ENCODE measurements at regions not wholly inside any gene's neighbourhood (a gene's known extent, or its start where the extent isn't known, plus 50 kb on each side); places are given as distances from the start of the nearest gene placed in this dataset.

GRCh38 chr17:74070998-74071679 lies 132.3 kb upstream of the RPL38 start:
- Mint-ChIP-seq H3K9me3 (peaks cover 0 to 6% of the 10 kb centered on the region in 2 donors), H3K4me3 (no peak overlapping the region), H3K27me3 (peaks cover 3% of the 10 kb centered on the region), H3K27ac (no peak overlapping the region), H3K4me1 (no peaks in the 10 kb centered on the region)
- ATAC-seq (no peak), DNase-seq (no peak)

- H3K4me3 Mint-ChIP-seq: no peak overlapping the region
- H3K27ac Mint-ChIP-seq: no peak overlapping the region
- H3K4me1 Mint-ChIP-seq: no peaks in the 10 kb centered on the region
- no peak for ATAC-seq
- no peaks in the 10 kb centered on the region for H3K27me3 Mint-ChIP-seq
- no peak for DNase-seq
- peaks cover 0 to 6% of the 10 kb centered on the region in 2 donors for H3K9me3 Mint-ChIP-seq
Measured at GRCh38 chr17:74072340-74072739, 131.1 kb upstream of the RPL38 start.

DNA sequence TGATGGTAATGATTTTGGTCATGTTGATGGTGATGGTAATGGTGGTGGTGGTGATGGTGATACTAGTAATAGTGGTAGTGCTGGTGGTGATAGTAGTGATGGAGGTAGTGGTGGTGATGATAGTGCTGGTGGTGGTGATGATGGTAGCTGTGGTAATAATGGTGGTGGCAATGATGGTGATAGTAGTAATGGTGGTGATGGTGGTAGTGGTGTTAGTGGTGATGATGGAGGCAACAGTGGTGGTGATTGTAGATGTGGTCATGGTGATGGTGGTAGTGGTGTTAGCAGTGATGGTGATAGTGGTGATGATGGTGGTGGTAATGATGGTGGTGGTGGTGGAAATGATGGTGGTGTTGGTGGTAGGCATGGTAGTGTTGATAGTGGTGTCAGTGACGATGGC lies 127.0 kb upstream of the RPL38 start:
- H3K27ac Mint-ChIP-seq: no peak overlapping the region
- H3K27me3 Mint-ChIP-seq: no peaks in the 10 kb centered on the region
- no peak overlapping the region for H3K4me3 Mint-ChIP-seq
- H3K9me3 Mint-ChIP-seq: peaks cover 0 to 6% of the 10 kb centered on the region in 2 donors
- H3K4me1 Mint-ChIP-seq: no peaks in the 10 kb centered on the region
- no peak for ATAC-seq
- DNase-seq: no peak

GRCh38 chr17:74077231-74077630 lies 126.2 kb upstream of the RPL38 start:
- Mint-ChIP-seq H3K9me3 (peaks cover 0 to 6% of the 10 kb centered on the region in 2 donors), H3K4me1 (no peaks in the 10 kb centered on the region), H3K27me3 (peaks cover 8% of the 10 kb centered on the region), H3K4me3 (no peak overlapping the region), H3K27ac (no peak overlapping the region)
- ATAC-seq: no peak
- no peak for DNase-seq

DNA sequence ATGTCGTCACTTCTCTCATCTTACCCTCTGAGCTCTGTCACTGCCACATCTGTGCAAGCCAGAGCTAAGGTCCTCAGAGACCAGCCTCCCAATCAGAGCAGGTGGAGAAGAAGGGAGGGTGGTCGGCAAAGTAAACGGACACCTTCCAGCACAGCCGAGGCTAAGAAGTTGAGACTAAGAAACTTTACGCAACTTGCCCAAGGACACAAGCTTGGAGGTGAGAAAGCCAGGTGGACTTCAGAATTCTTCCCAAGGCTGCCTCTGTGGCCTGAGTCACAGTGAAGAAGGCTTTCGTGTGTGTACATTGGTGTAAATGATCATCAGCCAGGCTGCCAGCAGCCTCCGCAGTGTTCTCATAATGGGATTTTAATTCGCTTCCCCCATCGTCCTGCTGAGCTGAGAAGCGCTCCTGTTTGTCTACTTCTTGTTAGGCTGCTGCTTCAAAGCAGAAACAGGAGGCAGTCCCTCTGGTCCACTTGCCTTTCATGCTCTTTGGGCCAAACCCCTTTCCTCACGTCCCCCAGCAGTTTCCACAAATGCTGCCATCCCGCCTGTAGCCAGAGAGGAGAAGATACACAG lies 125.0 kb upstream of the RPL38 start:
- Mint-ChIP-seq H3K9me3 (peaks cover 0 to 4% of the 10 kb centered on the region in 2 donors), H3K4me1 (no peaks in the 10 kb centered on the region), H3K27ac (no peak overlapping the region), H3K4me3 (no peak overlapping the region), H3K27me3 (peaks cover 19% of the 10 kb centered on the region)
- ATAC-seq (no peak), DNase-seq (no peak)

DNA sequence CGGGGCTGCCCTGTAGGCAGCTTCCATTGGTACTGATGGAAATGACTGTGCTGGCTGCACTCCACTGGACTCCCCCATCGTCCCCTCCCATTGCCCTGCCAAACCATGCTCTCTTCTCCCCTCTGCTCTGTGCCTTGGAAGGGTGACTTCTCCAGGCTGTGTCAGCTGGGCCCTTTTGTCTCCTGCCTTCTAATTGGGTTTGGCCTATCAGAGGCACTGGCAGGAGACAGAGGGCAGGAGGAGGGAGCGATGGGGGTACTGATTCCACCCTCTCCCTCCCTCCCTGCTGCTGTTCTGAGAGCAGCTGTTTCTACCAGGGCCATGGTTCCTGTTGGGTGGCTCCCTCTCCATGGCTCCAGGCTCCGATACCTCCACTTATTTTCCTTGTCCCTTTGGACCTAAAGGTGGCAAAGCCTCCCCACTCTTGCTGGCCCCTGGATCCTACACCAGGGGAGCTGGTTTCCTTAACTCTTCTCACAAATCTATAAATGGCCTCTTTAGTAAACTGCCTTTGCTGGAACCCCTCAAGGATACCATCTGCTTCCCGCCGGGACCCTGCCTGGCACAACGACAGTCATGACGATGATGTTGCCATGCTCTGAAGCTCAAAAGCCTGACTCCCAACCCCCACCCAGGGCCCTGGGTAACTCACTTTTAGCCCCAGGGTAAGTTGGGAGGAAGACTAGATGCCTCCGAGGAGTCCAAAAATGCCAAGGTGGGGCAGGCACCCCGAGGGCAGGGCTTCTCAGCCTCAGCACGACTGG lies 123.8 kb upstream of the RPL38 start:
- Mint-ChIP-seq H3K4me3 (no peak overlapping the region), H3K4me1 (no peaks in the 10 kb centered on the region), H3K27ac (no peak overlapping the region), H3K9me3 (peaks cover 1 to 2% of the 10 kb centered on the region in 2 donors), H3K27me3 (peaks cover 19% of the 10 kb centered on the region)
- DNase-seq: no peak
- no peak for ATAC-seq

DNA sequence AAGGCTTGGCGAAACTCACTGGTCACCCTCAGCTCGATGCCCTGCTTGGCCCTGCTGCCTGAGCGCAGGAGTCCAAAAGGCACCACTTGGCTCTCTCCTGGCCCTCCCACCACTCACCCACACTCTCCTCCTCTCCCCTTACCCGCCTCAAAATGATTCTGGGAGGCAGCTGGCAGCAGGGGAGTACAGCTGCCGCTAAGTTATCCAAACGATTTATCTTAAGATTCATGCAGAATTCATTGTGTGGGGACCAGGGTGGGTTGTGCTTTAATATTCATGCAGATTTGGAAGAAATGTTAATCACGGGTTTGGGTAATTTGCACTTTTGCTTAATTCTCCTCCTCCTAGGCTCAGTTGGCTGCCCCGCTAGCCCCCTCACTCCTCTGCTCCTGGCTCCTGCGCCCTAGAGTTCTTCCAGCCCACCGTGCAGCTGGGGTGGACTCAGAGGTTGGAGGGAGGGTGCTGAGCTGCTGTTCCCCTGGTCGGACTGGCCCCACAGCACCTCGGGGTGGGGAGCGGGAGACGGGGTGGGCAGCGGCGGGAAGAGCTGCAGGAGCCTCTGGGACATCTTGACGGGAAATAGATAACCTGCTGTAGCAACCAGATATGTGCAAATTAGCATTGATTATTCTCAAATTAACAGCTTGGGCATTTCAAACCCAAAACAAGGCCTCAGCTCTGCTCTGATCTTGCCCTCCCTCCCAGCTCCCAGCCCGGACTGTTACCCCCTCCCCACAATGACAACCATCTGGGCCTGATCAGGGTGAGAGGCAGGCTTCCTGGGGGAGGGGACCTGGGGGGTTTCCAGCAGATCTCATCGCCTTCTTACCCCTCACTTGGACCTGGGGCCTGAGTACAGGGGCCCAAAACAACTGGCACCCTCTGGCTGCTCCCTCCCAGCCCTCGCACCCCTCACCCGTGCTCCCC lies 122.6 kb upstream of the RPL38 start:
- no peaks in the 10 kb centered on the region for H3K4me1 Mint-ChIP-seq
- peaks cover 19% of the 10 kb centered on the region for H3K27me3 Mint-ChIP-seq
- no peak overlapping the region for H3K27ac Mint-ChIP-seq
- DNase-seq: no peak
- no peak overlapping the region for H3K4me3 Mint-ChIP-seq
- ATAC-seq: no peak
- H3K9me3 Mint-ChIP-seq: peaks cover 6 to 11% of the 10 kb centered on the region in 2 donors

GRCh38 chr17:74082886-74083285 lies 120.6 kb upstream of the RPL38 start:
- peaks cover 6 to 11% of the 10 kb centered on the region in 2 donors for H3K9me3 Mint-ChIP-seq
- ATAC-seq (no peak), DNase-seq (no peak)
- peaks cover 20% of the 10 kb centered on the region for H3K27me3 Mint-ChIP-seq
- no peak overlapping the region for H3K27ac Mint-ChIP-seq
- H3K4me1 Mint-ChIP-seq: no peaks in the 10 kb centered on the region
- H3K4me3 Mint-ChIP-seq: no peak overlapping the region

GRCh38 chr17:74083321-74083720 lies 120.2 kb upstream of the RPL38 start:
- Mint-ChIP-seq H3K4me1 (no peaks in the 10 kb centered on the region), H3K4me3 (no peak overlapping the region), H3K27me3 (peaks cover 24% of the 10 kb centered on the region), H3K9me3 (peaks cover 6 to 11% of the 10 kb centered on the region in 2 donors), H3K27ac (no peak overlapping the region)
- no peak for DNase-seq
- ATAC-seq: no peak

- Mint-ChIP-seq H3K27ac (no peak overlapping the region), H3K4me3 (no peak overlapping the region), H3K27me3 (peaks cover 32% of the 10 kb centered on the region), H3K9me3 (peaks cover 6 to 11% of the 10 kb centered on the region in 2 donors), H3K4me1 (no peaks in the 10 kb centered on the region)
- ATAC-seq (no peak), DNase-seq (no peak)
Measured at GRCh38 chr17:74085434-74085833, 118.0 kb upstream of the RPL38 start.

GRCh38 chr17:74087002-74087585 lies 116.4 kb upstream of the RPL38 start:
- Mint-ChIP-seq H3K27me3 (peaks cover 29% of the 10 kb centered on the region), H3K27ac (no peak overlapping the region), H3K4me1 (no peaks in the 10 kb centered on the region), H3K4me3 (no peak overlapping the region), H3K9me3 (peaks cover 6 to 11% of the 10 kb centered on the region in 2 donors)
- ATAC-seq (no peak), DNase-seq (no peak)

DNA sequence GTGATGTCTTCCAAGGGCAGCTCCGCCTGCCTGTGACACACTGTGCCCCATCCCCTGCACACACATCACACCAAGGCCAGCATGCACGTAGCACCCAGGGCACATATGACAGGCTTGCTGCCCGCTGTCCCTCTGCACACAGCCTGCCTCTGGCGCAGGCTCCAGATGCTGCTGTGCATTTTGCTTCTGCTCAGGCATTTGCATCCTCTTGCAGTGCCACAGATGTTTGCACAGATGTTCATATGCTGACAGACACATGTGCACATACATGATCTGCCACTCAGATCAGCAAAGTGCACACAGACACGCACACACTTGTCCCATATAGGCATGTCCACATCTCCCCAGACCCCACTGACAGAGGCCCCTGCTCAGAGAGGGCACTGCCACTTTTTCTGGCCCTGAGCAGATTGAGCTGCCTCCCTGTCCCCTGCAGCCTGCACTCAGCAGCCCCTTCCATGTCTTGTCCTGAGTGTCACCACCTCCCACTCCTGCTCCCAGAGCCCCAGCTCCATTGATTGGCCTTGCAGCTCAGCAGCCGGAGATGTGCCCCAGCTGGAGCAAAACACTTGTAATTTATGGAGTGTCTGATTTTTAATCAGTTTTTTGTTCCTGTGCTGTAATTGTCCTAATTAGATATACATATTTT lies 115.1 kb upstream of the RPL38 start:
- H3K27me3 Mint-ChIP-seq: peaks cover 16% of the 10 kb centered on the region
- H3K27ac Mint-ChIP-seq: no peak overlapping the region
- DNase-seq (no peak), ATAC-seq (no peak)
- H3K4me1 Mint-ChIP-seq: no peaks in the 10 kb centered on the region
- H3K9me3 Mint-ChIP-seq: peaks cover 6 to 11% of the 10 kb centered on the region in 2 donors
- H3K4me3 Mint-ChIP-seq: no peak overlapping the region

DNA sequence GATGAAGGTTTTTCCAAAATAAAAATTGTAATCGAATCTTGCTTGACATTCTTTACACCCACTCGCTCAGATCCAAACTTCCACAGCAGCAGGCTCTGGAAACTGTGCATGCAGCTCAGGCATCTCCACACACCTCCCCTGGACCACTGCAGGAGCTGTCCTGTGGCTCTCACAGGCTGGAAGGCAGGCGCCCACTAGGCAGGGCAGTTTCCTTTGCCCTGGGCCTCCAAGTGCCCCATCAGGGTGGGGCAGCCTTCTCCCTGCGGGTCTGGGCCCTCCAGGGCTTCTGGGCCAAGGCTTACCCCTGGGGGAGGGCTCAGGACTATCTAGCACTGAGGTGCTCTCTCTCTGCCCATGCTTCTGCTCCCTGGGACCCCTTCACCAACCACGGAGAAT lies 114.5 kb upstream of the RPL38 start:
- DNase-seq (no peak), ATAC-seq (no peak)
- H3K27ac Mint-ChIP-seq: no peak overlapping the region
- no peaks in the 10 kb centered on the region for H3K4me1 Mint-ChIP-seq
- peaks cover 16% of the 10 kb centered on the region for H3K27me3 Mint-ChIP-seq
- H3K9me3 Mint-ChIP-seq: peaks cover 6 to 11% of the 10 kb centered on the region in 2 donors
- no peak overlapping the region for H3K4me3 Mint-ChIP-seq

DNA sequence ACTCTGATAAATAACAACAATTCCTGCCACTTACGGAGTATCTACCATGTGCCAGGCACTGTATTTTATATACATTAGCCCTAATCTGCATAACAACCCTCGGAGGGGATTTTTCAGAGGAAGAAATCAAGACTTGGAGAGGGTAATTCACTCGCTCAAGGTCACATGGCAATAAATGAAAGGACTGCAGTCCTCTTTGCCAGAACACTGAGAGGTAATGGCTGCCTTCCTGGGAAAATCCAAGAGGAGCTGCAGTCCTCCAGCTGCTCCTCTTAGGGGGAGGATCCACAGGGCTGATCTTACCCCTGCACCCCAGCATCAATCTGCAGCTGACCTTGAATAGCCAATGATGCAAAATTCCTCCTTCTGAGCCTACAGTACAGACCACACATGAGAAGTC lies 114.1 kb upstream of the RPL38 start:
- peaks cover 16% of the 10 kb centered on the region for H3K27me3 Mint-ChIP-seq
- ATAC-seq: no peak
- peaks cover 6 to 11% of the 10 kb centered on the region in 2 donors for H3K9me3 Mint-ChIP-seq
- H3K4me3 Mint-ChIP-seq: no peak overlapping the region
- no peak for DNase-seq
- H3K27ac Mint-ChIP-seq: no peak overlapping the region
- no peaks in the 10 kb centered on the region for H3K4me1 Mint-ChIP-seq
